ENCODE measurements at regions not wholly inside any gene's neighbourhood (a gene's known extent, or its start where the extent isn't known, plus 50 kb on each side); places are given as distances from the start of the nearest gene placed in this dataset.
"Not testable (repeated sequence)": the region's sequence is repeated elsewhere in the genome, so short reads cannot be mapped to it uniquely, and the experiment has no call there.

DNA sequence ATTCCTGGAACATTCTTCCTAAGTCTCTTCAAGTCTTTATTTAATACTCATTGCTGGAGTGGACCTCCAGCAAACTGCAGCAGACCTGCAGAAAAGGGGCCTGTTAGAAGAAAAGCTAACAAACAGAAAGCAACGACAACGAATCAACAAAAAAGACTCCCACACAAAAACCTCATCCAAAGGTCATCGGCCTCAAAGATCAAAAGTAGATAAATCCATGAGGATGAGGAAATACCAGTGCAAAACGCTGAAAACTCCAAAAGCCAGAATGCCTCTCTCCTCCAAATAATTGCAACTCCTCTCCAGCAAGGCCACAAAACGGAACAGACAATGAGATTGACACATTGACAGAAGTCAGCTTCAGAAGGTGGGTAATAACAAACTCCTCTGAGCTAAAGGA, 472.2 kb downstream of the C12orf50 start:
- DNase-seq (ENCODE audit: low spot score): no peak

DNA sequence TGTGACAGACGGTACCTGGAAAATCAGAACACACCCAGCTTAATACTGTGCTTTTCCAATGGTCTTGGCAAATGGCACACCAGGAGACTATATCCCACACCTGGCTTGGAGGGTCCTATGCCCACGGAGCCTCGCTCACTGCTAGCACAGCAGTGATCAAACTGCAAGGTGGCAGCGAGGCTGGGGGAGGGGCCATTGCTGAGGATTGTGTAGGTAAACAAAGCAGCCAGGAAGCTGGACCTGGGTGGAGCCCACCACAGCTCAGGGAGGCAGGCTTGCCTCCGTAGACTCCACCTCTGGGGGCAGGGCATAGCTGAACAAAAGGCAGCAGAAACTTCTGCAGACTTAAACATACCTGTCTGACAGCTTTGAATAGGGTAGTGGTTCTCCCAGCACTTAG, 498.0 kb downstream of the C12orf50 start:
- not testable (repeated sequence) for DNase-seq (ENCODE audit: low spot score)

DNA sequence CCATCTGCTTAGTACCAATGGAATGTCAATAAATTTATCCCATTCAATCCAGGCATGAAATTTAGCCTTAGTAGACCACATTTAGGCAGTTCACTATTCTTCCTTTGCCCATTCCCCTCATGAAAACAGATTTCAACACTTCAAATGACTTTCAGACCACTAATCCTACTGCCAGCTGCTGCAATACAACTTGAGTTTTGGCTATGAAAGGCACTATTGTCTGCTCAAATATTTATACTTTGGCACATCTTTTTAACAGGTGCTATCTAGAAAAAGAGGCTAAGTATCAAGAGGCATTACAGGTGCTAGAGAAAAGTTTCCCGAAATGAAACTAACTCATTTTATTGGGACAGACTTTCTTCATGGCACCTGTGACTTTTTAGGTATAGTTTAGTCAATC, 499.8 kb downstream of the C12orf50 start:
- no peak for DNase-seq (ENCODE audit: low spot score)

DNA sequence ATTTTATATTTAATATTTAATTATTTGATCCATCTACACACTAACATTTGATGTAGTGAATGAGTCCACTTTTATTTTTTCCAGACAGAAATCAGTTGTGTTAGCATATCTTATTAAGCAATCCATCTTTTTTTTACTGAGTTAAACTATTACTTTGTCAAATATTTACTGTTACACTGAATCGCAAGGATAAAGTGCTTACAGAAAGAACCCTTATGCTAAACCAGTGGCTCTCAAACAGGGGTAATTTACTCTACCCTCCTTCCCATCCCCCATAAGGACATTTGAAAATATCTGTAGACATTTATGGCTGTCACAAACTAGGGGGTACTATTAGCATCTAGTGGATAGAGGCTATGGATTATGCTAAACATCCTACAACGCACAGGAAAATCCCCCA, 508.2 kb downstream of the C12orf50 start:
- no peak for DNase-seq (ENCODE audit: low spot score)

DNA sequence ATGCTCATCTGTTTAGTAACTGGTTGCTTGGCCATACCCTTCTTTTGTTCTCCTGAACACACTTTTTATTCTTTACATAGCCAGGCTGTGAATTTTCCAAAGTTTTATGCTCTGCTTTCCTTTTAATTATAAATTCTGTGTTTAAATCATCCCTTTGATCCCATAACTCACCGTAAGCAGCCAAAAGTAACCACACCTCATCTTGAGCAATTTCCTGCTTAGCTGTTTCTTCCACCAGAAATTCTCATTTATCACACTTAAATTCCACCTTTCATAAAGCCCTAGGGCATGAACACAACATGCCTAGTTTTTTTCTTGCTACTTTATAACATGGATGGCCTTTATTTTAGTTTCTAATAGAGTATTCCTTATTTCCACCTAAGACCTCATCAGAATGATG, 510.7 kb downstream of the C12orf50 start:
- no peak for DNase-seq (ENCODE audit: low spot score)

DNA sequence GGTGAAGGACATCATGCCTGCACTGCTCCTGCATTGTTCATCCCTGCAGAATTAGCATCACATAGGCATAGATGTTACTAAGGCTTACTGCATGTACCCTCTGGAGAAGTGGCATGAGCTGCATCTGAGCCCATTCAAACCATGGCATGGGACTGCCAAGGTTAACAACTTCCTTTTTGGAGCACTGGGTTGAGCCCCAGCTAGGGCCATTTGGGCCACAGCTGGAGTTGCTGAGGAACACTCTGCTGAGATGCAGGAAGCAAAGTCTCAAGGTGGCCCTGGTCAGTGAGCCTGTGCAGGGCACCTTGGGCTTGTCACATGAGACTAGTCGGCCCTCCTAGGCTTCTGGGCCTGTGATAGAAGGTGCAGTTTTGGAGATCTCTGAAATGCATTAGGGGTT, 511.2 kb downstream of the C12orf50 start:
- no peak for DNase-seq (ENCODE audit: low spot score)

DNA sequence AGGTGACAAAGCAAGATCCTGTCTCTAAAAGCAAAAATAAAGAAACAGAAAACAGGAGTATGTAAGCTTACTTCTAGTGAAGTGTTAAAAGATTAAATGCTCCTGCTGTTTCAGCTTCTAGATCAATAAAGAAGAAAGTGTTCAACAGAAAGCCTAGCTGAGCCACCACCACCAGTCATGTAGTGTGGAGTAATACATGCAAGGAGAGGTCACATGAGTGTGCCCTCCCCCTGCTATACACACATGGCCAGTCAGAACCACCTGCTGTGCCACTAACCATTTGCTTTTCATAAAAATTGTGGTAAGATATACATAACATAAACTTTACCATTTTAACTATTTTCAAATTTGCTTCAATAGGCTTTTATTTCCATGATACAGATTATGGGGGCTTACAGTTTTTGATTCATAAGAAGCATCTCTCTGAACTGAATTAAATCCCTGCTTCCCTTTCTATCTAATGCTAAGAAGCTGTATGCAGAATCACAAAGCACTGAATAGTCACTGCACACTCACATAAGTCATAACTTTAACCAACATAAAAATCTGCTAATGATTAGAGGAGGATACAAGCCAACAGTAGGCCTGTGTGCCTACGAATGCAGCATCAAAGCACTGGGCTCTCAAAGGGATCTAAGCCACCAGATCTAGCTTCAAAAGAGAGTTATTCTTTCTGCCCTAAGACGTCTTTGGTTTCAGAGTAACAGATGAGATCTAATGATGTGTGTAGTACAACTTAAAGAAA, 515.5 kb downstream of the C12orf50 start:
- DNase-seq (ENCODE audit: low spot score): no peak

DNA sequence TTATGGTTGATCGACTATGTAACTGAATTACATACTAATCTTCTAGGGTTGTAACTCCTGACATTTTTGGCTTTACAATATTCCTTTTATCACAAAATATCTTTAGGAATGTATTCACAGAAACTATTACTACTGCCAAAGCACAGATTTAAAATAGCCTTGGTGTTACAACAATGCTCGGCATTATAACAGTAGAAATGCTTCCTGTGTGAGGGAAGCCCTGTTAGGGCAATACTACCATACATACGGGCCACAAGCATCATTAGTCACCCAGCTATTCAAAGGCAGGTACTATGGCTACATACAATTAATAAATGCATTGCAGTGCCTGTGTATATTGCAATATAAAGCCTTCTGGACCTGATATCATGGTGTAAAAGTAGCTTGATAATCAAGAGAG, 517.8 kb downstream of the C12orf50 start:
- no peak for DNase-seq (ENCODE audit: low spot score)

DNA sequence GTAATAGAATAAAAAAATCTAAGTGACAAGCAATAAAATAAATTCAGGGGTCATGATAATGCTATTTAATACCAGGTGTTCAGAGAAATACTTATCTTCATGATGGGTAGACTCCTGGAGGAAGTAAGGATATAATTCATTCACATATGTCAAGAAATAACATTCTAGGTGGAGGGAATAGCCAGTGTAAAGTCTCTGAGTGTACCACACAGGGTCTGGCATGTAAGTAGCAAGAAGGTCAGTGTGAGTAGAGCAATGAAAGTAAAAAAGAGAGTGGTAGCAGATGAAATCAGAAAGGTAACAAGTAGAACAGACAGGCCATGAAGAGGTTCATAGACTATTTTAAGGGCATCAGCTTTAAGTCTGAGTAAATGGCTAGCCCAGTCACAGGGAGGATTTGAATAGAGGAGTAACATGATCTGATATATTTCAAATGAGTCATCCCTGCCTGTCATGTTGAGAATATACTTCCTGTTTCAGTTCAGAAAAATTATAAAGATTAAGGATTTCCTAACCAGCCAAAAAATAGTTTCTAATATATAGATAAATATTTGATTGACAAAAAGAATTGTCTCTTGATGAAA, 519.9 kb downstream of the C12orf50 start:
- DNase-seq (ENCODE audit: low spot score): peak; percentile 15

DNA sequence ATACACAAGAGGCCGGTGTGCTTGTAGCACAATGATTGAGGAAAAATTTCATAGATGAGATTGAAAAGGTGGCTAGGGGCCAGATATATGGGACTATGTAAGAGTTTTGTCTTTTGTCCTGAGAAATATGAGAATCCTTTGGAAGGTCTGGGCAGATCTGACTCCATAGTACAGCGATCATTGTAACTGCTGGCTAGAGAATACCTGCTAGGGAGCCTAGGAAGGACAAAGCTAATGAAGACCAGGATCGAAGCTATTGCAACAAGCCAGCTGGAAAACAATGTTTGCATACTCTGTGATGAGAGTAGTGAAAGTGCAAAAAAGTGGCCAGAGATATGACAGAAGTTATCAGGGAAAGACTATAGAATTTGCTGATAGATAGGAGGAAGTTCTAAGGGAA, 537.6 kb downstream of the C12orf50 start:
- DNase-seq (ENCODE audit: low spot score): no peak

DNA sequence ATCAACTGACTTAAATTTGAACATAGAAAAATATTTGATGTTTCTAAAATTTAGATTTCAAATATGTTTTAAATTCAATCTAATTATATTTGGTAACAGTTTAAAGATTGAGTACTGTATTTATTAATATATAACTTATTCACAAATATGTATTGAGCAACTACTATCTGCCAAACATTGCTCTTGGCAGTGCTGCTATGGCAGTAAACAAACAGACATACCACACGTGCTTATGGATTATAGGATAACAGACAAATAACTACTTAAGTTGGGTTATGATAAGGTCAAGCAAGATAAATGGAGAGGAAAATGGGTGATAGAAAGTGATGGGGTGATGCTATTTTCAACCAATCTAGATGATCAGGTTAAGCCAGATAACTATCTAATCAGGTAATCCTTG, 538.1 kb downstream of the C12orf50 start:
- DNase-seq (ENCODE audit: low spot score): no peak

DNA sequence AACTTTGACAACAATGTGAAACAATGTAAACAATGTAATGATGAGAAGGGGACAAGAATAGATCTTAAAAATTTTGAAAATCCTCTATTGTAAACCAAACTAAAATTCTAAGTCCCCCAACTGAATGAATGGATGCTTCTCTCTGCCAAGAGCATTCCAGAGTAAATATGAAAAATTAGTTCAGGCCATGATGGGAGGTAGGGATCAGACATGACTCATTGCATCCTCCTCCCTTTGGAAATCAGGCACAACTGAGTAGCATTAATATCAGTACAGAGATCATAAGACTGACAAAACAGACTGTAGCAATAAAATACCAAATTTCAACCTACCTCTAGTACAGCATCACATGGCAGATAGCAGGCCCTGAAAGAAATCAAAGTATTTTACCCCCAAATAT, 559.9 kb downstream of the C12orf50 start:
- DNase-seq (ENCODE audit: low spot score): no peak

DNA sequence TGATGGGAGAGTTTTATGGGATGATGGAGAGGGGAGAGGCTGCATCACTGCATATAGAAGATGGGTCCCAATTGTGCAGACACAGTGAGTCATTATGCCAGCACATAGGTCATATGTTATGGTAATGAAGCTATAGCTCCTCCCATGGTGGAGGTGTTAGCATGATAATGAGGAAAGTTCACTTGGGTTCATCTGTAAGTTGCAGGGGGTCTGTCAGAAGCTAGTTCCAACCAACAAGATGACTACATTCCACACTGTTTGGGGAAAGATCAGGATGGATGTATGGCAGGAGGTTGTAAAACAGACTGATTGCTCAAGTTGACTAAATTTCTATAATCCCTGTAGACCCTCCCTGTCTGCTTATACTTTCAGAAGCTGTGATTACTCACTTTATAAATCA, 561.3 kb downstream of the C12orf50 start:
- DNase-seq (ENCODE audit: low spot score): no peak

DNA sequence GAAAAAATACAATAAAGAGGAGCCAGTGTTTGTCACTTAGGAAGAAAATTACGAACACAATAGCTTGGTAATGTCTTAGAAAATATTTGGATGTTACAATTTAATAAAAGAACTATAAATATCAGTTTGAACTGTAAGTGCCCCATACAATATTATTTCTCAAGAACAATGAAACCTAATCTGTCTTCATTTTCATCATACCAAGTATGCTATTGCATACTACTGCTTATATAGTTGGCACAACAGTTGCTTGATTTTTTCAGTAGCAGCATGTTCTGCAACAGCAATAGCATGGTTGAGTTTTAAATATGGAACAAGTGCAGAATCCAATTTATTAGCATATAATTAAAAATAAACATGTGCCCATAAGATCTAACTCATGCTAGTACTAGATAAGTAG, 564.6 kb downstream of the C12orf50 start:
- no peak for DNase-seq (ENCODE audit: low spot score)

DNA sequence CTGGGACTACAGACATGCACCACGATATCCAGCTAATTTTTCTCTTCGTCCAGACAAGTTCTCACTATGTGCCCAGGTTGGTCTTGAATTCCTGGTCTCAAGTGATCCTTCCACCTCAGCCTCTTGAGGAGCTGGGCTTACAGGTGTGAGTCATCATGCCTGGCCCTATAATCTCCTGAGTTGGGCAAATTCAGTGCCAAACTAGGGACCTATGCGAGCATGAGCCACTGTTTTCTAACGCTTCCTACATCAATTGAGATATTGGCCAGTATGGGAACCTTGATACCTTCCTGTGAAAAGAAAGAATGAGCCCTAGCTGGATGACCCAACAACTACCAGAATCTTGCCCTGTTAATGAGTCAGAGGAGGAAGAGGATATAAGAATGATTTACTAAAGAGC, 585.2 kb downstream of the C12orf50 start:
- DNase-seq (ENCODE audit: low spot score): no peak

DNA sequence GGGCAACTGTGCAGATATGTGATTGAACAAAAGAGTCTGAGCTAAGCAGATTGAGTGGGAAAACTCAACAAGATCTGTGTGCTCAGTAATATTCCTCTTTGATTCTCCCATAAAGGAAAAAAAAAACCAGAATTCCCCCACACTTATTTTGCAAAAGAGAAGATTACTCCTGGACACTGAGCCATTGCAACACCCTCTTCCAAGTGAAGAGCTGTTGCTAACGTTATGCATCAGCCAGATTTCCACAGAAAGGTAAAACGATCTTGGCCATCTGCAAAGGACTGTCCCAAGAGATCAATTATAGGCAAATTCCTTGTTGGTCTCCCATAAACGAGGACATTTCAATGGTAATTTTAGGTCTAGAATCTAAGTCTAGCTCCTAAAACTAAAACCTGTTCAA, 587.7 kb downstream of the C12orf50 start:
- DNase-seq (ENCODE audit: low spot score): no peak

DNA sequence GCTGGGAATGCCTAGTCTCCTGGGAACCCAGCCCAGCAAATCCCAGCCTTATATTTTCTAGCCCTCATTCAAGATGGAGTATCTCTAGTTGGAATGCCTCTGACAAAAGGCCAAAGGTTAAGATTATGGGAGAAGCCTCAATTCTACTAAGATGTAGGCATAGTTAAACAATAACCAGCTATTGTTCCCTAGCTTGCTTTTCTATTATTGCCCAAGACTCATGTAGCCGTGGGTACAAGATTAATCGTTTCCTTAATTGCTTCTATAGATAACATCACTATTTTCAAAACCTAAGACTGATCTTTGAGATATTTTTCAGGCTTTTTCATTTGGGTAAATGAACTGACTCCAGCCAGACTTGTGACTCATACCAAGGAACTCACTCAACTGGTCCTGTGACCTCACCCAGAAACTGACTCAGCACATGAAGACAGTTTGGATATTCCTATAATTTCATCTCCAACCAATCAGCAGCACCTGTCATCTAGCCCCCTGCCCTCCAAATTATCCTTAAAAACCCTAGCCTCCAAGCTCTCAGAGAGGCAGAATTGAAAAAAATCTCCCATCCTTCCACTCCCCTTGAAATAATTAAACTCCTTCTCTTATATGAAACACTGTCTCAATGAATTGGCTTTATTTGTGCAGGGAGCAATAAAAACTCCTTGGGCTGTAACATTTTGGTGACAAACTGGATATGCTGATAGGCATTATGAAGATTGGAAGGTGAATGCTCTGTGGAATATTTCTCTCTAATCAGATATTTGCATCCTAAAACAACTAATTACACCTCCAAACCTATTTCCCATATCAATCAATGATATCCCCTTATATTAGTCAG, 589.0 kb downstream of the C12orf50 start:
- no peak for DNase-seq (ENCODE audit: low spot score)

DNA sequence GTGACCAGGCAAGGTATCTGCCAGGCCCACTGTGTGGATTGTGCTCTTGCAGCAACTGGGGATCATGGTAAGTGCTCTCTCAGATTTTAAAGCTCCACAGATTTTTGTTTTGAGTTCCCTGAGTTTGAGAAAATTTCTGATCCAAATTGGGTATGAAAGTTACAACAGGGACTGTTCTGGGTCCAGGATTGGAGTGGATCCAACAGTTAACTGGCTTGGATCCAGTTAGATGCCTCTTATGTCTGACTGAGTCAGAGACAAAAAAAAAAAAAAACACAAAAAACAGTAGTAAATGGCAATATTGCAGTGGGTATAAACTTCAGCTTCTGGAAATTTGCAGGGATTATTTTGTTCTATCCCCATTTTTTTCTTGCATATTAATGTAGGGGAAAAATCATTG, 598.8 kb downstream of the C12orf50 start:
- DNase-seq (ENCODE audit: low spot score): no peak

DNA sequence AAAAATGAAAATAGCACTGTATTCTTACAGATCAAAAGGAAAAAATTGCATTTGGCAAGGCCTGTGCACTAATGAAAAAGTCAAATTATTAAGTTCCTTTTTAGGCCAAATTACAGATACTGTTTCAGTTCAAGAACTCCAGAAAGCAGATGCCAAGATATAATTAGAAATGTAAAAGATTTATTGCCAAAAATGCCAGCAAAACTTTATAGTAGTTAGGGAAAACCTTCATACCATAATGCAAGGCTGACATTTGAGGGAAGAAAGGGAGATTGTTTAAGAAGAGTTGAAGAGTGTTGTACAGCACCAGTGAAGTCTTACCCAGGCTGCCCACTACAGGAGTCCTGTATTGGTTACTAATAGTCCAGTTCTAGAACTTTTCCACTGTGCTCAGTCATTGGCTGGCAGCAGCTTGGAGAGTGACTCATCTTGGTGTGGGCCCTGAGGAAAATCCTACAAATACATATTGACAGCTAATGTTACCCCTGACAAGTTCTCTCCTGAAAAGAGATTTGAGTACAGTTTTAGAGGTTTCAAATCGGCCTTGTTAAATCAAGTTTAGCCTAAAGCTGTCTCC, 600.4 kb downstream of the C12orf50 start:
- DNase-seq (ENCODE audit: low spot score): no peak

DNA sequence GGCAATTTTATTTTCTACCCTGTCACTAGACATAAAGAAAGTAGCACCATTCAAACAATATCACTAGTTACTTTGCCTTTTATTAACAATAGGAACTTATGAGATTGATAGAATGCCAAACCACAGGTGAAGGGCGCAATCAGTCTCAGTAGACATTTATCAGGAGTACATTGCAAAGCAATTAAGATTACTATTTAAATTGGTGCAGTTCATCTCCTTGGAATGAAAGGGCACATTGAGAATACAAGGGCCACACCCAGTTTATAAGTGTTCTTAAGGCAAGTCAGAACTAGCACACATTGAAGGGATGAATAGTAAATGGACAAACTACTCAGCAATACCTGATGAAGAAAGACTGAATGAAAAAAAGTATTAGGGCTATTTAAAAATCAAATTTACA, 601.4 kb downstream of the C12orf50 start:
- no peak for DNase-seq (ENCODE audit: low spot score)

DNA sequence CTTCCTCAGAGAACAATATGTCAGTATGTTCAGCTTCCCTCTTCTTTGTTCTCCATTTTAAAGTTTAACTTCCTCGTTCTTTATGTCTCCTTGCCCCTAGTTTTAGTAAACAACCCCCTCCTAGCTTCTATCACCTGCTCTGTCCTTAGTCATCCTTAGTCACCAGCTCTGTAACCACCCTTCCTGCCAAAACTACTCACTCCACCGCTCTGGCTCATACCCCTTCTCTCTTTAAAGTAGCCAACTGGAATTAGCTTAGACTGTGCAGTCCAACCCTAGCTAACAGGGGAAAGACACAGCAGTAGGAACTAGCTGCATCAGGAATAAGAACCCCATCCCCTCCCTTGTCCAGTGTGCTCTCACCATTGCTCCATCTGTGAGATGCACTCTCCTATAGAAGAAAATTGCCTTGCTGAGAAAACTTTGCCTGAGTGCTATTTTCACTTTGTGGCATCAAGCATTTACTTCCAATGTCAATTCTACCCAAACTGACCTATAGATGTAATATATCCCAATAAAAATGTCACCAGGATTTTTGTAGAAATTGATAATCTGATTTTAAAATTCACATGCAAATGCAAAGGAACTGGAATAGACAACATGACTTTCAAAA, 603.2 kb downstream of the C12orf50 start:
- DNase-seq (ENCODE audit: low spot score): no peak

DNA sequence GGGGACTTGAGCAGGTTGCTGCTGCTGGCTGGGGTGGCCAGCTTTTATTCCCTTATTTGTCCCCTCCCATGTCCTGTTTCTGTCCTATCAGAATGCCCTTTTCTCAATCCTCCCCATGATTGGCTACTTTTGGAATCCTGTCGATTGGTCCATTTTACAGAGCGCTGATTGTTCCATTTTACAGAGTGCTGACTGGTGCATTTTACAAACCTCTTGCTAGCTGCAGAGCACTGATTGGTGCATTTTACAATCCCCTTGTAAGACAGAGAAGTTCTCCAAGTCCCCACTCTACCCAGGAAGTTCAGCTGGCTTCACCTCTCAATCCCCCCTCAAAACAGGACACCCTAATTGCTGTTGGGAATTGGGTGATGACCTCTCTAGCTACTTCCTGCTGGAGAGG, 608.0 kb downstream of the C12orf50 start:
- DNase-seq (ENCODE audit: low spot score): not testable (repeated sequence)

Measured in SW480 (cell line).